ENCODE measurements at regions not wholly inside any gene's neighbourhood (a gene's known extent, or its start where the extent isn't known, plus 50 kb on each side); places are given as distances from the start of the nearest gene placed in this dataset.

DNA sequence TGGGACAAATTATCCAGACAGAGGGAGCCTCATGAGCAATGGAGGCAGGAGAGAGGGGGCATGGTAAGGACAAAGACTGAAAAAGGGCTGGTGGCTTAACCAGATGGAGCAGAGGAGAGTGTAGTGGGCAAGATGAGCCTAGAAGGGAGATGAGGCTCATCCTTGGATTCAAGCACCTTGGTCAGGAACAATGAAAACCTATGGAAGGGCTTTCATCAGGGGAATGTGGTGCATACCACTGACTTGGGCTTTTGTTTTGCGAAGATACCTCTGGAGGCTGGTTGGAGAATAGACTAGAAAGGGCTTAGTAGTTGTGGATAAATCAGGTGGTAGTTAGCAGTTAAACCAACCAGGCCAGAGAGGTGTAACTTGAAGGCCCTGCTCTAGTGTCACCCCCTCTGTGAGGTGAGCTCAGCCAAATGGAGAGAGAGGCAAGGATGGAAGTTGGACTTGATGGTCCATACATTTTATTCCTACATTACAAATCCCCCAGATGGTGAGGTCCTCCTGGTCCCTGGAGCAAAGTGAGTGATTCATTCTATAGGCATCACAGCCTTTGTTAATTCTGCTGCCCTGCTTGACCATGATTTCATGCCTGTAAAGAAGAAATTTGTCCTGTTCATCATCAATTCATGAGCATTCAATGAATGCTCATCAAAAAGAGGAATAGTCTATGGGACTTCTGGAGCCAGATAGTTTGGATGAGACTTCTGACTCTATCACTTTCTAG is 264.8 kb upstream of the IGFBP7 start:
- TF ChIP-seq, protein P1, sequence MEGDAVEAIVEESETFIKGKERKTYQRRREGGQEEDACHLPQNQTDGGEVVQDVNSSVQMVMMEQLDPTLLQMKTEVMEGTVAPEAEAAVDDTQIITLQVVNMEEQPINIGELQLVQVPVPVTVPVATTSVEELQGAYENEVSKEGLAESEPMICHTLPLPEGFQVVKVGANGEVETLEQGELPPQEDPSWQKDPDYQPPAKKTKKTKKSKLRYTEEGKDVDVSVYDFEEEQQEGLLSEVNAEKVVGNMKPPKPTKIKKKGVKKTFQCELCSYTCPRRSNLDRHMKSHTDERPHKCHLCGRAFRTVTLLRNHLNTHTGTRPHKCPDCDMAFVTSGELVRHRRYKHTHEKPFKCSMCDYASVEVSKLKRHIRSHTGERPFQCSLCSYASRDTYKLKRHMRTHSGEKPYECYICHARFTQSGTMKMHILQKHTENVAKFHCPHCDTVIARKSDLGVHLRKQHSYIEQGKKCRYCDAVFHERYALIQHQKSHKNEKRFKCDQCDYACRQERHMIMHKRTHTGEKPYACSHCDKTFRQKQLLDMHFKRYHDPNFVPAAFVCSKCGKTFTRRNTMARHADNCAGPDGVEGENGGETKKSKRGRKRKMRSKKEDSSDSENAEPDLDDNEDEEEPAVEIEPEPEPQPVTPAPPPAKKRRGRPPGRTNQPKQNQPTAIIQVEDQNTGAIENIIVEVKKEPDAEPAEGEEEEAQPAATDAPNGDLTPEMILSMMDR (IDR thresholded peaks at IDR 0.05), result no peak
- TF ChIP-seq POLR2A (IDR thresholded peaks at IDR 0.05), result no peak
- TF ChIP-seq EP300 (IDR thresholded peaks at IDR 0.05; ENCODE audit: low read depth), result no peak

Measured in transverse colon (tissue), 3 donors.